Activated CD8-positive, alpha-beta memory T cell treated with anti-CD3 and anti-CD28 coated beads for 1 hour (primary cell): ENCODE measurements at regions not wholly inside any gene's neighbourhood (a gene's known extent, or its start where the extent isn't known, plus 50 kb on each side); places are given as distances from the start of the nearest gene placed in this dataset.

Experiments used
- DNase-seq, 2 donors: peaks; one replicate each; pipeline ENCODE4 v3.0.0-alpha.2; 2020; ENCODE audit warnings: low read depth in 1 of 2; ENCODE audit errors: extremely low read depth in 1 of 2

- DNase-seq = no peak
These were observed 1490.5 kb downstream of the STIM2 start for GRCh38 chr4:28351102-28351501.

GRCh38 chr4:28351826-28352225, 1491.2 kb downstream of the STIM2 start:
- DNase-seq = no peak

- no peak for DNase-seq
These were observed 1494.4 kb downstream of the STIM2 start for GRCh38 chr4:28354880-28355656.

- DNase-seq = no peak
These were observed 1497.3 kb downstream of the STIM2 start for GRCh38 chr4:28357990-28358389.

GRCh38 chr4:28358606-28359005, 1498.0 kb downstream of the STIM2 start:
- no peak for DNase-seq

- DNase-seq = no peak
These were observed 1500.0 kb downstream of the STIM2 start for GRCh38 chr4:28360681-28361080.

- DNase-seq = no peak
These were observed 1501.5 kb downstream of the STIM2 start for GRCh38 chr4:28362169-28362568.

GRCh38 chr4:28369499-28369898, 1508.9 kb downstream of the STIM2 start:
- DNase-seq = no peak

GRCh38 chr4:28373191-28373590, 1512.5 kb downstream of the STIM2 start:
- no peak for DNase-seq

GRCh38 chr4:28373601-28374000, 1513.0 kb downstream of the STIM2 start:
- no peak for DNase-seq

GRCh38 chr4:28378109-28378830, 1517.6 kb downstream of the STIM2 start:
- DNase-seq = no peak

- DNase-seq = no peak
These were observed 1525.2 kb downstream of the STIM2 start for GRCh38 chr4:28385801-28386200.

GRCh38 chr4:28386776-28387175, 1526.1 kb downstream of the STIM2 start:
- no peak for DNase-seq

GRCh38 chr4:28388471-28388870, 1527.8 kb downstream of the STIM2 start:
- DNase-seq = no peak

- DNase-seq = no peak
These were observed 1531.2 kb downstream of the STIM2 start for GRCh38 chr4:28391877-28392276.

- DNase-seq = no peak
These were observed 1542.1 kb downstream of the STIM2 start for GRCh38 chr4:28402751-28403150.

- no peak for DNase-seq
These were observed 1560.6 kb downstream of the STIM2 start for GRCh38 chr4:28421221-28421620.

GRCh38 chr4:28426251-28426650, 1565.6 kb downstream of the STIM2 start:
- no peak for DNase-seq

GRCh38 chr4:28427306-28428085, 1566.9 kb downstream of the STIM2 start:
- no peak for DNase-seq

- DNase-seq = no peak
These were observed 1571.8 kb downstream of the STIM2 start for GRCh38 chr4:28432348-28433025.

- no peak for DNase-seq
These were observed 1574.7 kb downstream of the STIM2 start for GRCh38 chr4:28435314-28435713.
